H1 (cell line): ENCODE measurements at regions not wholly inside any gene's neighbourhood (a gene's known extent, or its start where the extent isn't known, plus 50 kb on each side); places are given as distances from the start of the nearest gene placed in this dataset.
A peak's percentile ranks its signal among the peaks of the same experiment; 100 is the strongest.

Experiments
- CTCF ChIA-PET: fragments of 300-600 bp; sonication (Branson Sonifier 250); formaldehyde crosslinking; loops from one replicate; lab custom pipeline; 2021; ENCODE audit not compliant: partially characterized antibody; lab: Charles Lee
- POLR2A ChIA-PET: fragments of 300-600 bp; sonication (Branson Sonifier 250); formaldehyde crosslinking; loops from one replicate; lab custom pipeline; 2021; ENCODE audit warnings: inconsistent platforms; ENCODE audit not compliant: partially characterized antibody; lab: Charles Lee
- DNase-seq, 2 experiments: peaks; one replicate each; pipeline versions ENCODE4 v3.0.0 to v3.0.0-alpha.2; 2010 to 2022; ENCODE audit warnings: low spot score in 2 of 2, low read depth in 1 of 2, mixed read lengths in 1 of 2
- FAIRE-seq: peaks from 2 replicates; lab custom pipeline; 2011; peaks lifted over from hg19 to GRCh38; lab: Jason Lieb, UNC
- H2AFZ ChIP-seq: 2 replicates; pipeline ENCODE4 v1.8.1; 2012; ENCODE audit warnings: low read length, inconsistent platforms
- H2AK5ac ChIP-seq: 2 replicates; pipeline ENCODE4 v1.6.1; 2013; ENCODE audit warnings: low read depth, low read length
- H2BK120ac ChIP-seq: replicated peaks from 2 replicates; pipeline ENCODE3; 2013; ENCODE audit warnings: low read depth, low read length, inconsistent platforms
- H2BK12ac ChIP-seq: 2 replicates; pipeline ENCODE4 v1.6.1; 2013; ENCODE audit warnings: low read depth, low read length
- H2BK15ac ChIP-seq: 2 replicates; pipeline ENCODE4 v1.6.1; 2013; ENCODE audit warnings: low read length
- H2BK20ac ChIP-seq: 2 replicates; pipeline ENCODE4 v1.6.1; 2013; ENCODE audit warnings: low read length
- H2BK5ac ChIP-seq: 2 replicates; pipeline ENCODE4 v1.6.1; 2013; ENCODE audit warnings: low read depth, low read length
- H3K14ac ChIP-seq: 2 replicates; pipeline ENCODE4 v1.6.1; 2013; ENCODE audit warnings: inconsistent platforms; ENCODE audit not compliant: insufficient read length
- H3K18ac ChIP-seq: 2 replicates; pipeline ENCODE4 v1.6.1; 2013; ENCODE audit warnings: low read length; ENCODE audit errors: extremely low read depth
- H3K23ac ChIP-seq: 2 replicates; pipeline ENCODE4 v1.6.1; 2013; ENCODE audit warnings: inconsistent platforms; ENCODE audit not compliant: insufficient read length
- H3K23me2 ChIP-seq: 2 replicates; pipeline ENCODE4 v1.6.1; 2013; ENCODE audit warnings: low read depth, low read length
- H3K27ac ChIP-seq: 2 replicates; pipeline ENCODE4 v1.6.1; 2011; ENCODE audit warnings: low read depth, low read length, inconsistent platforms
- H3K27me3 ChIP-seq, 4 experiments: replicated peaks in 1 of 4; 1 replicate in 1 of 4; 2 replicates in 3 of 4; pipeline versions ENCODE4 v1.6.1 to v1.8.1; 2011 to 2013; ENCODE audit warnings: low read length in 3 of 4, mild to moderate bottlenecking in 3 of 4, inconsistent platforms in 2 of 4, mixed read lengths in 2 of 4, moderate library complexity in 1 of 4; ENCODE audit not compliant: control insufficient read depth in 3 of 4, insufficient read depth in 3 of 4; ENCODE audit errors: extremely low read depth in 1 of 4
- H3K36me3 ChIP-seq, 4 experiments: 2 replicates each; pipeline versions ENCODE4 v1.6.1 to v1.8.1; 2011 to 2013; ENCODE audit warnings: mild to moderate bottlenecking in 4 of 4, low read length in 3 of 4, moderate library complexity in 2 of 4, control low read depth in 1 of 4, inconsistent platforms in 1 of 4; ENCODE audit not compliant: insufficient read depth in 4 of 4, control insufficient read depth in 2 of 4
- H3K4ac ChIP-seq: replicated peaks from 2 replicates; pipeline ENCODE3; 2013; ENCODE audit warnings: low read length, low read depth, mixed read lengths, inconsistent platforms; ENCODE audit not compliant: insufficient read length
- H3K4me1 ChIP-seq, 4 experiments: replicated peaks in 1 of 4; 1 replicate in 1 of 4; 2 replicates in 3 of 4; pipeline versions ENCODE4 v1.6.1 to v1.8.1; 2011 to 2013; ENCODE audit warnings: low read length in 3 of 4, inconsistent platforms in 2 of 4, mixed read lengths in 1 of 4; ENCODE audit not compliant: insufficient read depth in 4 of 4, control insufficient read depth in 3 of 4
- H3K4me2 ChIP-seq, 2 experiments: 2 replicates each; pipeline versions ENCODE4 v1.6.1 to v1.8.1; 2011 to 2013; ENCODE audit warnings: low read depth in 2 of 2, low read length in 2 of 2, control low read depth in 1 of 2, inconsistent platforms in 1 of 2, mild to moderate bottlenecking in 1 of 2; ENCODE audit not compliant: insufficient read depth in 1 of 2
- H3K4me3 ChIP-seq, 4 experiments: fragments of 200-600, 300-600 bp in 1 of 4; sonication (generic), shearing (Covaris generic), sonication (Bioruptor Twin) in 1 of 4; 2 replicates each; pipeline versions ENCODE4 v1.5.1 to v1.8.1; 2011 to 2016; ENCODE audit warnings: low read length in 4 of 4, low read depth in 3 of 4, control low read depth in 2 of 4, inconsistent platforms in 2 of 4, mild to moderate bottlenecking in 2 of 4, mixed read lengths in 1 of 4, moderate library complexity in 1 of 4; ENCODE audit not compliant: insufficient read depth in 2 of 4; ENCODE audit errors: extremely low read depth in 1 of 4
- H3K56ac ChIP-seq: replicated peaks from 2 replicates; pipeline ENCODE3; 2013; ENCODE audit warnings: low read depth, mild to moderate bottlenecking, mixed read lengths, low read length, inconsistent platforms; ENCODE audit not compliant: insufficient read length
- H3K79me1 ChIP-seq: 2 replicates; pipeline ENCODE4 v1.6.1; 2013; ENCODE audit warnings: low read depth, low read length, control low read depth
- H3K79me2 ChIP-seq, 2 experiments: 2 replicates each; pipeline versions ENCODE4 v1.6.1 to v1.8.1; 2012 to 2013; ENCODE audit warnings: low read length in 2 of 2, mild to moderate bottlenecking in 2 of 2, inconsistent platforms in 1 of 2; ENCODE audit not compliant: insufficient read depth in 2 of 2, control insufficient read depth in 1 of 2
- H3K9ac ChIP-seq, 4 experiments: replicated peaks in 1 of 4; 1 replicate in 1 of 4; 2 replicates in 3 of 4; pipeline versions ENCODE4 v1.6.1 to v1.8.1; 2011 to 2013; ENCODE audit warnings: low read depth in 3 of 4, low read length in 3 of 4, control low read depth in 2 of 4, mild to moderate bottlenecking in 2 of 4, moderate library complexity in 2 of 4, inconsistent platforms in 1 of 4; ENCODE audit errors: extremely low read depth in 1 of 4
- H3K9me3 ChIP-seq, 2 experiments: 2 replicates each; pipeline versions ENCODE4 v1.6.1 to v1.8.1; 2012 to 2013; ENCODE audit warnings: mild to moderate bottlenecking in 2 of 2, moderate library complexity in 2 of 2, control low read depth in 1 of 2, inconsistent platforms in 1 of 2, low read depth in 1 of 2, low read length in 1 of 2, mixed read lengths in 1 of 2; ENCODE audit not compliant: insufficient read depth in 2 of 2
- H4K20me1 ChIP-seq, 2 experiments: replicated peaks in 1 of 2; 2 replicates each; pipeline versions ENCODE3 to v1.8.1; 2011 to 2013; ENCODE audit warnings: inconsistent platforms in 2 of 2, low read length in 2 of 2, mild to moderate bottlenecking in 1 of 2; ENCODE audit not compliant: insufficient read depth in 2 of 2, control insufficient read depth in 1 of 2
- H4K5ac ChIP-seq: 2 replicates; pipeline ENCODE4 v1.6.1; 2013; ENCODE audit warnings: low read length, low read depth, mixed read lengths, inconsistent platforms; ENCODE audit not compliant: insufficient read length
- H4K8ac ChIP-seq: 2 replicates; pipeline ENCODE4 v1.8.0; 2013; ENCODE audit warnings: mild to moderate bottlenecking, moderate library complexity, low read length, inconsistent platforms; ENCODE audit not compliant: insufficient read depth; ENCODE audit errors: extremely low read depth
- H4K91ac ChIP-seq: replicated peaks from 2 replicates; pipeline ENCODE3; 2013; ENCODE audit warnings: low read length, mixed read lengths, inconsistent platforms; ENCODE audit not compliant: insufficient read length
- BRCA1 ChIP-seq: IDR thresholded peaks from 2 replicates; pipeline ENCODE4 v1.6.1; 2012; ENCODE audit warnings: low read depth, low read length, improper control_type of control experiment
- CBX8 ChIP-seq: fragments of 300-800, 300-1000 bp; sonication (generic); IDR thresholded peaks from 2 replicates; pipeline ENCODE4 v1.7.1; 2016; ENCODE audit warnings: low read depth, low read length, borderline replicate concordance
- PHF8 ChIP-seq: fragments of 200-600 bp; sonication (generic); conservative IDR thresholded peaks from 2 replicates; pipeline ENCODE4 v1.7.1; 2012; ENCODE audit warnings: low read depth, mild to moderate bottlenecking, inconsistent platforms, low read length, moderate library complexity
- POLR2A ChIP-seq, 2 experiments: IDR thresholded peaks; 1 replicate in 1 of 2; 2 replicates in 1 of 2; pipeline ENCODE4 v1.6.1; 2011; ENCODE audit warnings: low read depth in 2 of 2, low read length in 2 of 2, mild to moderate bottlenecking in 2 of 2; ENCODE audit errors: control extremely low read depth in 1 of 2
- SAP30 ChIP-seq: fragments of 300-600 bp; sonication (generic); IDR thresholded peaks from 2 replicates; pipeline ENCODE4 v1.7.1; 2012; ENCODE audit warnings: low read length, moderate library complexity, mild to moderate bottlenecking, inconsistent platforms; ENCODE audit not compliant: insufficient read depth, insufficient replicate concordance
- SP4 ChIP-seq: IDR thresholded peaks from 2 replicates; pipeline ENCODE4 v1.6.1; 2012; ENCODE audit warnings: low read length, inconsistent platforms
- TAF7 ChIP-seq: optimal IDR thresholded peaks from 2 replicates; pipeline ENCODE3; 2011; ENCODE audit warnings: low read depth, mild to moderate bottlenecking, inconsistent platforms, low read length, moderate library complexity, borderline replicate concordance
- WGBS, 2 experiments: shearing (Covaris generic) in 1 of 2; methylation state at CpG; one replicate each; pipeline versions ENCODE4 v1.1.6 to v1.1.7; 2013 to 2015; ENCODE audit warnings: low lambda C conversion rate in 2 of 2, mixed read lengths in 2 of 2, inconsistent platforms in 1 of 2, low coverage in 1 of 2, missing lambda C conversion rate in 1 of 2; ENCODE audit not compliant: insufficient replicate concordance in 2 of 2, insufficient coverage in 1 of 2, insufficient read length in 1 of 2; ENCODE audit errors: extremely low coverage in 1 of 2, missing lambda C conversion rate in 1 of 2; 5-methylcytosine and 5-hydroxymethylcytosine counted together

GRCh38 chr10:100660945-100661344, 84.4 kb upstream of the PAX2 start:
- H3K27ac ChIP-seq: no peak overlapping the region
- H2AFZ ChIP-seq: no peak overlapping the region
- no peaks in the 10 kb centered on the region for H3K79me2 ChIP-seq
- H2BK20ac ChIP-seq: no peak overlapping the region
- no peak overlapping the region for H3K9ac ChIP-seq
- no peak overlapping the region for H4K5ac ChIP-seq
- CTCF ChIA-PET: interaction anchor here (0.7 to 2.0 kb wide), 5 partner anchors 10 to 95 kb away, joined by 3 to 5 read pairs (median 4); no protein-coding TSS in a partner anchor
- no peak overlapping the region for H3K18ac ChIP-seq
- no peak overlapping the region for H4K91ac ChIP-seq
- H3K14ac ChIP-seq: no peak overlapping the region
- H3K4me3 ChIP-seq: no peak overlapping the region
- POLR2A ChIA-PET: no interaction called here
- H3K79me1 ChIP-seq: no peaks in the 10 kb centered on the region
- peaks cover 0 to 10% (median 6%) of the 10 kb centered on the region in 4 experiments; a peak in 6 of 7 replicates for H3K4me1 ChIP-seq
- no peaks in the 10 kb centered on the region for H3K9me3 ChIP-seq
- H2AK5ac ChIP-seq: 0 out of 2 replicates have a peak overlapping the region, but pooled peaks have one; percentile 85
- H2BK5ac ChIP-seq: no peak overlapping the region
- TF ChIP-seq SAP30: no peak
- TF ChIP-seq BRCA1: no peak
- no peak for TF ChIP-seq POLR2A (IDR thresholded peaks at IDR 0.05; ENCODE audit: control extremely low read depth in 1 of 2, low read depth in 2 of 2, low read length in 2 of 2)
- no peak for TF ChIP-seq TAF7
- TF ChIP-seq PHF8: no peak
- TF ChIP-seq CBX8: no peak
- no peak for TF ChIP-seq SP4
- H3K23ac ChIP-seq: no peak overlapping the region
- H3K23me2 ChIP-seq: peaks cover 2% of the 10 kb centered on the region; the same call in 1 of the 2 replicates
- FAIRE-seq (no peak), DNase-seq (no peak)
- no peak overlapping the region; the same call in 1 of the 2 replicates for H2BK12ac ChIP-seq
- no peak overlapping the region for H4K8ac ChIP-seq
- H3K27me3 ChIP-seq: peaks cover 40 to 55% (median 54%) of the 10 kb centered on the region in 4 experiments
- H3K4ac ChIP-seq: no peak overlapping the region
- H2BK120ac ChIP-seq: no peak overlapping the region
- peak overlapping the region; percentile 65; the same call in 1 of the 2 replicates for H2BK15ac ChIP-seq
- no peak overlapping the region for H3K56ac ChIP-seq
- 77% methylated on average over 2 of the region's 3 CpGs; no CpG with 5 or more reads in 1 of the 2 experiments for WGBS, 2 experiments
- no peaks in the 10 kb centered on the region; a peak in 1 of 8 replicates for H3K36me3 ChIP-seq
- H3K4me2 ChIP-seq: no peak overlapping the region
- peaks cover 0 to 4% of the 10 kb centered on the region in 2 experiments for H4K20me1 ChIP-seq
